ENCODE measurements at regions not wholly inside any gene's neighbourhood (a gene's known extent, or its start where the extent isn't known, plus 50 kb on each side); places are given as distances from the start of the nearest gene placed in this dataset.
"Not testable (repeated sequence)": the region's sequence is repeated elsewhere in the genome, so short reads cannot be mapped to it uniquely, and the experiment has no call there.

DNA sequence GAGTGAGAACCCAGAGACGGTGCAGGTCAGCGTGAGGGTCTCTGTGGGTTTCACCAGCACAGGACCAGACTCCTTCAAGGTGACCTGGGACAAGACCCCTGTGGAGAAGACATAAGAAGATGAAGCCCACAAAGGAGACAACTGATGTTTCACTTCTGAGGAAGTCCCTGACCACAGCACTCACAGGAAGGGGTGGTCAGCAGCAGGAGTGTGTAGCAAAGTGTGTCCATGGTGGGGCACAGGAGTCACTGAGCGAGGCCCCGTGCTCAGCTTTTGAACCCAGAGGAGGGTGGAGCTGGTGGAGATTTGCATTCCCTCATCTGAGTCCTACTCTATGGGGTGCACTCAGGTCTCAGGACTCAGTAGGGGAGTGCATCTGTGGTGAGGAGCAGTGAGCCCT is 775.2 kb downstream of the TMEM121 start:
- DNase-seq, result not testable (repeated sequence)

DNA sequence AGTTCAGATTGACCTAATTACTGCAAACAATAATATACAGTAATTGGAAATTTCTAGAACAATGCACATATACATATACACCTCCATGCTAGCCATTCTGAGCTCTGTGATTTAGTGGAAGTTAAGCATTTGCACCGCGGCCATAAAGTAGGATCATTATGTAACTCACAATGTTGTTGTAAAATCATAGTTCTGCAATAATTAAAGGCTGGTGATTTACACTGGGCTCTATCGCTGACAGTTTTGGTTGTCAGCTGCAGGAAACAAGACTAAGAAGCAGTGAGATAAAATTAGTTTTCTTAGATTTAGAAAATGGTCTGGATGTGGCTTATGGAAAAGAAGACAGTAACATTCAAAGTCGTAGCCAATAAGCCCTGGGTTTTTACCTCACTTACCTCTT is 776.3 kb downstream of the TMEM121 start:
- DNase-seq, result no peak

DNA sequence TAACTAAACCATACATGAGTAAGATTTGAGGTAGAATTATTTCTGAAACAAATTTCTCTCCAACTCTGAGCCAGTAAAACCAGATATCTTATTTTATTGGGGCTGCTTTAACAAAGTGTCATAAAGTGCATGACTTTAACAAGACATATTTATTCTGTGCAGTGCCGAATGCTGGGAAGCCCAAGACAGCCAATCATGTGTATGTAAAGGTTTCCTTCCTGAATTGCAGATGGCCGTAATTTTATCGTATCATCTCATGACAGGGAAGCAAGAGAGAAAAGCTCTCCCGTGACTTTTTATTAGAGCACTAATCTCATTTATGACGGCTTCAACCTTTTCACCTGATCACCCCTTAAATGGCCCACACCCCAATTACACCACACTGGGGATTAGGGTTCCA is 777.9 kb downstream of the TMEM121 start:
- no peak for DNase-seq

DNA sequence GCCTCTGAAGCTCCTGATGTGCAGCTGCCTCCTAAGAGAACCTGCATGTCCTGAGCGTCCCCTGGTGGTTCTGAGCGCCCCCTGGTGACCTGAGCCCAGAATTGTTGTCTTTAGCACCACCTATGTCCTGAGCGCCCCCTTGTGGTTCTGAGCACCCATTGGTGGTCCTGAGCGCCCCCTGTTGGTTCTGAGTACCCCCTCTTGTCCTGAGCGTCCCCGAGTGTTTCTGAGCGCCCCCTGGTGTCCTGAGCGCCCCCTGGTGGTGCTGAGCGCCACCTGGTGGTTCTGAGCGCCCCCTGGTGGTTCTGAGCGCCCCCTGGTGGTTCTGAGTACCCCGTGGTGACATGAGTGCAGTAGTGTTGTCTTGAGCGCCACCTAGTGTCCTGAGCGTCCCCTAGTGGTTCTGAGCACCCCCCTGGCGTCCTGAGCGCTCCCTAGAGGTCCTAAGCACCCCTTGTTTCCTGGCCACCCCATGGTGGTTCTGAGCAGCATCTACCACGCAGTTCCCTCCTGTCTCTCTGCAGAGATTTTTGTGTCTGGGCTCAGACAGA is 782.5 kb downstream of the TMEM121 start:
- DNase-seq, result no peak

DNA sequence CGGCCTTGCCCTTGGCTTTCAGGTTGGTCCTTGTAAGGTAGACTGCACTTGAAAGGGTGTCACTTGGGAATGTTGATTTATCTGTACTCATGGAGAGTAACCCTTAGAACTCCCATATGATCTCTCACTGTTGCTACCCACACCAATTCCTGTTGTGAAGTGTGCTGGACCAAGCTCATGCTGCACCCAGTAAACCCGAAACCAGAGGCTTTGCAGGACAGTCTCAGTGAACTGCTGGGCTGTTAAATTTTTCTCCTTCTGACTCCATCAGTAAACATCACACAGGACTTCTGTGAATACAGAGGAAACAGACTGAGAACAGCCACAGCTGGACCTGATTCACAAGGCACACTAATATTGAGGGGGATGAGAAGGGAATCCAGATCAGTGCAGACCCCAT is 783.0 kb downstream of the TMEM121 start:
- DNase-seq, result no peak

DNA sequence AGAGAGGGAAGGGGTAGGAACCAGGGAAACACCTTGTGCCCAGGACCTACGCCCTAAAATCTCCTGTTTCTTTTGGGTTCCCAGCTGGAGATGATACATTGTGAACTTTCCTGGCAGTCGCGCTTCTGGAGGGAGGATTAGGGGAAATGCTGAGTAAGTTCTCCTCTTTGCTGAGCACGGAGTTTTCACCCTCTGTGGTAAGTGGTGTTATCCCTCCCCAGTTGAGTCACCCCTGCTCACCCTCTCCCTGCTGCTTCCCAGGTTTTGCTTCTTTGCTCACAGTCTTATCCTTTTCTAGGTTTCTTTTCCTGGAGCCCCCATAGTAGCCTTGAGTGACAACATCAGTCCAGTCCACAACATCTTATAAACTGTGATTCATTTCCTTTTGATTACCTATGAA is 789.1 kb downstream of the TMEM121 start:
- no peak for DNase-seq

DNA sequence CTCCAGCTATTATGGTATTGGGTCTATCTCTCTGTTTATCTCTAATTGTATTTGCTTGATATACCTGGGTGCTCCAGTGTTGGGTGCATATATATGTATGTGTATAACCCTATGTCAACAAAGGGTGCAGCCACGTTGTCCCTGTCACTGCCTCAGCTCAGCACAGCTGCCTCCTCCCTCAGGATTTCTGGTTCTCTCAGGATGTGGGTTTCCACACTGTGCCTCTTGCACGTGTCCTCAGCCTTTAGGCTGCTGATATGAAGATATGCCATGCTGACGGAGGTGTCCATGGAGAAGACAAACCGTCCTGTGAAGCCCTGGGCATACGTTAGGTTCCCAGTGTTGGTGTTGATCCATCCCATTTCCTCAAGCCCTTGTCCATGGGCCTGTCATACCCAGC is 791.2 kb downstream of the TMEM121 start:
- no peak for DNase-seq

DNA sequence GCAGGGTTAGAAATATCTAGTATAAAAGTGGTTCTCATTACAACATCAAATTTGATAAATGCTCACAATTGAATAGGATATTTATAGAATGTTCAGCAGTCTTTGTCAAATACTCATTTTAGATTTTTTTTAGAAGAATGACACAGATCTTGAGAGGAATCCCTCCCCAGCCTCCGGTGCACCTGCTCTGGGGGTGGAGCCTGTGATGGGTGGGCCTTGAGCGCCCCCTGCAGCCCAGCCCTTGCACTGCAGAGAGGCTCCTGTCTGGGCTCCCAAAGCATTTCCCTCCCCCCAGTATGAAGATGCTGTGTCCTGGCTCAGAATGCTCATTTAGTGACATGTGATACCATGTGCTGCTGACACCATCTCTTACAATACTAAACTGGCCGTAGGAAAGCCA is 792.3 kb downstream of the TMEM121 start:
- DNase-seq, result no peak

DNA sequence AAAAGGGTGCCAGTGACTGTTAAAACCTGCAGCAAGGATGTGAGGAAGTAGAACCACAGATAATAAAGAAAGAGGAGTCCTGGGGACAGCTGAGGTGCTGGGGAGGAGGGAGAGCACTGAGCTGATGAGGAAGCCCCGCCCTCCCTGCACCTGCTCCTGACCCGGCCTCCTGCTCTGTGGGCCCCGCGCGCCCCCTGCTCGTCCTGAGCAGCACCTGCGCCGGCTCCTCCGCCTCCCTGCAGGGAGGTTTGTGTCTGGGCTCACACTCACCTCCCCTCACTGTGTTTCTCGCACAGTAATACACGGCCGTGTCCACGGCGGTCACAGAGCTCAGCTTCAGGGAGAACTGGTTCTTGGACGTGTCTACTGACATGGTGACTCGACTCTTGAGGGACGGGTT is 797.6 kb downstream of the TMEM121 start:
- DNase-seq, result not testable (repeated sequence)

DNA sequence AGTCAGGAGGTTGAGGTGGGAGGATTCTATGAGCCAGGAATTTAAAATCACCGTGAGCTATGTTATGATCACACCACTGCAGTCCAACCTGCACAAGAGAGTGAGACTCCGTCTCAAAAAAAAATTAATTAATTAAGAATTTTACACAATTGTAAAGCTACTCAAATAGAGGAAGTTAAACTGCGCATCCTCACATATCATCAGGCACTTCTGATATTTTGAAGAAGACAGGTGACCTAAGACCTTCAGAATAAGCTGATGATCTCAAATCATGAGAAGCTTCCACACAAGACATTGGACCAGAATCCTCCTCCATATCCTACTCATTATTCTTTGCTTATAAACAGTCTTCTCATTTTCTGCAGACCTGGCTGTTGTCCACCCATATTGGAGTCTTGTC is 800.9 kb downstream of the TMEM121 start:
- DNase-seq, result no peak

DNA sequence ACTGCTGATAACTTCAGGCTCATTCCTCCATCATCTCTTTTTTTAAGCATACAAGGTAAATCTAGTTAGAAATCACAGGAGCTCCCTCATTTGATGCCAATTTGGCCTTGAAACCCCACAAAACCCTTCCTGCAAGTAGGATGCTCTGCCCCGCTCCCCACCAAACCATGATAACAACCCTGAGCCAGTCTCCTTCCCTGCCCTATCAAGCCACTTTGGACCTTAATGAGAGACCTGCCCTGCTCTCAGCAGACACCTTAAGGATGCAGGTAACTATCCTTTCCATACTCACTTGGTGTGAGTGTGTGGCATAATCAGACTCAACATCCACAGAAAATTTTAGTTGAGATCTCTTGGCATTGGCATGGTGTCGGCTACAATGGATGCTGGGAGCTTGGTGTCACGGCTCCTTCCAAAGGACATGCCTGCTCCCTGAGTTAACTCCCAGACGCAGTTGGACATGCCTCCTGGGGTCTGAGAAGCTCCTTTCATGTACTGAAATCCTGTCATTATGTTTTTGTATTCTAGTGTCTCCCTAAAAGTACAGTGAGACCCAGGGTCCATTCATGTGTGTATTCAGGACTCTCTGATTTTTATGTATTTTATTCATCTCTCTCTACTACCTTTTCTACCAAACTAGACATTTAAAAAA is 801.4 kb downstream of the TMEM121 start:
- not testable (repeated sequence) for DNase-seq

DNA sequence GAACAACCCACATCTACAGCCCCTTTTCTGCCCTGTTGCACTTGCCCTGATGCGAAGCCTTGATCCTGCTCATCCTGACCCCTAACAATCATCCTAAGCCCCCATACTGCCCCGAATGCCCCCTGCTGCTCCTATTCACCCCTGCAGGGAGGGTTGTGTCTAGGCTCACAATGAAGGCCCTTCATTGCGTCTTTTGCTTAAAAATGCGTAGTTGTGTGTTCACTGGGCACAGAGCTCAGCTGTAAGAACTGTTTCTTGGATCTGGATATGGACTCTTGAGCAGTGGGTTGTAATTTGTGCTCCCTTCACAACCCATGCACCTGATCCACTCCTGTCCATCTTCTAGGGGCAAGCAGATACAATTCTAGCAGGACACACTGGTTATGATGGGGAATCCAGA is 802.9 kb downstream of the TMEM121 start:
- not testable (repeated sequence) for DNase-seq

DNA sequence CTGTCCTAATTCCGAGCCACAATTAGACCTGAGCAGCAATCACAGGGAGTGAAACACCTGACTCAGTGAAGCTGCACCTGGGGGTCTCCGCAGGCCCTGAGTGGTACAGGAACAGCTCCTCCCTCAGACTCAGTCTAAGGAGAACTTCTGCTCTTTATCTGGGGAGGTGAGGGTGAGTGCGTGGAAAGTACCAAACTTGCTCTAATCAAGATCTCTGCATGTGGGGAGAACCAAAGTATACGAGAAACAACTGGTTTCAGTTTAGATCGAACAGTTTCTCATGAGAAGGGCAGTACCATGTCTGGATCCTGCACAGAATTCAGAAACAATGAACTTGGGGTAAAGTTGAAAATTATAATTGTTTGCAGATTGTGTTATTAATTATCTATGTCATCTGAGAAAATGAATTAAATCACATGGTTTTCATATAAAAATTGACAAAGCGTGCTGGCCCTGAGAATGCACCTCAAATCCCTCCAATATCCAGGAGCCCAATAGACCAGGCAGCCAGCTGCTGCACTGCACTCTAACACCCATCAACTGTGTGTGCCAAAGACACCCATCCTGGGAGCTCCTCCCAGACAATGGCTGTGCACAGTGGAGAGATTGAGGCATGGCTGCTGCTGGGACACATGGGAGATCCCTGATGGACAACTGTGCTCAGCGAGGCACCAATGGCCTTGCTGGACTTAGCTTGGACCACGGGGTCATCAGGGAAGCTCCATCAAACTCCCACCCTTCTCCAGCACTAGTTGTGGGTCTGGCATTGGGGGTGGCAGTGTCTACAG is 803.8 kb downstream of the TMEM121 start:
- not testable (repeated sequence) for DNase-seq

DNA sequence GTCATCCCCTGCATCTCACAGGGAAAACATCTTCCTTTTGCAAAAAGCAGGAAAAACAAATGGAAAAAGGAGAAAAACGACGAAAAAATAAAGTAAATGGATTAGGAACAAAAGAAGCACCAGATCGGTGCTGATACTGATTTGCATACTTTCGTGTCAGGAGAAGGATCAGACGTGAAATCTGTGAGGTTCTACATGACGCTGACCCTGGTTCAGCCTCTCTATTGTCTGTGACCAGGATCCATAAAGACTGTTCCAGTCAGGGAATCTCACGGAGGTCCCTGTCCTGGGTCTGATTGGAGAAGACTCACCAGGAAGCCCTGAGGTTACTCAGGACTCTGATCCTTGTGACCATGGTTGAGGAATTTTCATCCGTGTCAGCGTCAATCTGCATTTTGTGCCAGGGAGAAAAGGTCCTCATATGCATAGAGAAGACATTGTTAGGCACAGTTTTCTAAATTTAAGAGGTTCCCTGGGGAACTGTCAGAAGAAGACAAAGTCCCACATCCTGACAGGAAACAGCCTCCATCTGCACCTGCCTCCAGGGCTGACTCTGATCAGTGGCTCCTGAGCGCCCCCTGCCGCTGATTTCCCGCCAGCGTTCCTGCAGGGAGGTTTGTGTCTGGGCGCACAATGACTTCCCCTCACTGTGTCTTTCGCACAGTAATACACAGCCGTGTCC is 808.2 kb downstream of the TMEM121 start:
- DNase-seq, result not testable (repeated sequence)

DNA sequence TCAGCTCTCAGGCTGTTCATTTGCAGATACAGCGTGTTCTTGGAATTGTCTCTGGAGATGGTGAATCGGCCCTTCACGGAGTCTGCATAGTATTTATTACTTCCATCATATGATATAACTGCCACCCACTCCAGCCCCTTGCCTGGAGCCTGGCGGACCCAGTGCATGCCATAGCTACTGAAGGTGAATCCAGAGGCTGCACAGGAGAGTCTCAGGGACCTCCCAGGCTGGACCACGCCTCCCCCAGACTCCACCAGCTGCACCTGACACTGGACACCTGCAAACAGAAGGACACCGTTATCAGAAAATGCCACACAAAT is 808.7 kb downstream of the TMEM121 start:
- not testable (repeated sequence) for DNase-seq

DNA sequence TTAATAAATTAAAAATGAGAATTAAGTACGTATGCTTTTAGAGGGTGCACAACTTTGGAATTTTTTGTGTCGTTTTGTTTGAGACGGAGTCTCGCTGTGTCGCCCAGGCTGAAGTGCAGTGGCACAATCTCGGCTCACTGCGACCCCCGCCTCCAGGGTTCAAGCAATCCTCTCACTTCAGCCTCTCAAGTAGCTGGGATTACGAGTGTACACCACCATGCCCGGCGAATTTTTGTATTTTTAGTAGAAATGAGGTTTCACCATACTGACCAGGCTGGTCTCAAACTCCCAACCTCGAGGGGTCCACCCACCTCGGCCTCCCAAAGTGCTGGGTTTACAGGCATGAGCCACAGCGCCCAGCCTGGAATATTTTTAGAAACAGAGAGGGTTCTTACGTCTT is 812.4 kb downstream of the TMEM121 start:
- DNase-seq, result not testable (repeated sequence)

DNA sequence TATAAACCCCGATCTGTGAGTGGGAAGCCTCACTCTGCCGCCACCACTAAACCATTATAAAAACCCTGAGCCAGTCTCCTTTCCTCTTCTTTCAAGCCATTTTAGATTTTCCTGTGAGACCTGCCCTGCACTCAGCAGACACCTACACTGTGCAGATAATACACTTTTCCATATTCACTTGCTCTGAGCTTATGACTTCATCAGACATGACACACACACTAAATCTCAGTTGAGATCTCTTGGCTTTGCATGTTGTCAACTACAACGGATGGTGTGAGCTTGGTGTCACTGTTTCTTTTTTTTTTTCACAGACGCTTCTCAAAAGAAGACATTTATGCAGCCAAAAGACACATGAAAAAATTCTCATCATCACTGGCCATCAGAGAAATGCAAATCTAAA is 814.3 kb downstream of the TMEM121 start:
- not testable (repeated sequence) for DNase-seq

DNA sequence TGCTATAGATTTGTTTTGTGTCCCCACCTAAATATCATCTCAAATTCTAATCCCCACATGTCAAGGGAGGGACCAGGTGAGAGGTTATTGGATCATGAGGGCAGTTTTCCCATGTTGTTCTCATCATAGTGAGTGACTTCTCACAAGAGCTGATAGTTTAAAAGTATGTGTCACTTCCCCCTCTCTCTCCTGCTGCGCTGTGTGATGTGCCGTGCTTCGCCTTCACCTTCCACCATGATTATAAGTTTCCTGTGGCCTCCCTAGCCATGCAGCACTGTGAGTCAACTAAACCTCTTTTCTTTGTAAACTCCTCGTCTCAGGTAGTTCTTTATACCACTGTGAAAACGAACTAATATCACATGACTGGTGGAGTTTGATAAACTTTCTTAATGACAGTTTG is 814.8 kb downstream of the TMEM121 start:
- DNase-seq, result not testable (repeated sequence)

DNA sequence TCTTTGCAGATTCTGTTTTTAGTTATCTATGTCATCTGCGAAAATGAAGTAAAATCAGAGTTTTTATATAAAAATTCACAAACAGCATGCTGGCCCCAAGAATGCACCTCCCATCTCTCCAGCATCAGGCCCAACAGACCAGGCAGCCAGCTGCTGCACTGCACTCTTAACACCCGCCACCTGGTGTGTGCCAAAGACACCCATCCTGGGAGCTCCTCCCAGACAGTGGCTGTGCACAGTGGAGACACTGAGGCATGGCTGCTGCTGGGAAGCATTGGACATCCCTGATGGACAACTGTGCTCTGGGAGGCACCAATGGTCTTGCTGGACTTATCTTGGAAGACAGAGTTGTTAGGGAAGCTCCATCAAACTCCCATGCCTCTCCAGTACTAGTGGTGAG is 817.2 kb downstream of the TMEM121 start:
- no peak for DNase-seq

DNA sequence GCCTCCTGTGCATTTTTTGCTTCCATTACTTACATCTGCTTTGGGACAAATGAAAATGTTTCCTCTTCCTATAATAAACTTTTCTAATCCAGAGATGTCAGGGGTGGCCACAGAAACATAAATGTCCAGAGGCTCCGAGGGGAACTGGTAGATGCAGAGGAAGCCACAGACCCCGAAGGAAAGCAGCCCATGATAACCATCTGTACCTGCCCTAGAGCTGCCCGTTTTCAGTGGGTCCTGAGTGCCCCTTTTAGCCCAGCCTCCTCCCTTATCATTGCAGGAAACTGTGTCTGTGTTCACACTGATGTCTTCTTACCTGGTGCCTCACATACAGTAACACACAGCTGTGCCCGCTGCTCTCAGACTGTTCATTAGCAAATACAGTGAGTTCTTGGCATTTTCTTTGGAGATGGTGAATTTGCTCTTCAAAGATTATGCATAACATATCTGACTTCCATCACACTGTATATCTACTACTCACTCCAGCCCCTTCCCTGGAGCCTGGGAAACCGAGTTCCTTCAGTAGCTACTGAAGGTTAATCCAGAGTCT is 817.8 kb downstream of the TMEM121 start:
- not testable (repeated sequence) for DNase-seq

DNA sequence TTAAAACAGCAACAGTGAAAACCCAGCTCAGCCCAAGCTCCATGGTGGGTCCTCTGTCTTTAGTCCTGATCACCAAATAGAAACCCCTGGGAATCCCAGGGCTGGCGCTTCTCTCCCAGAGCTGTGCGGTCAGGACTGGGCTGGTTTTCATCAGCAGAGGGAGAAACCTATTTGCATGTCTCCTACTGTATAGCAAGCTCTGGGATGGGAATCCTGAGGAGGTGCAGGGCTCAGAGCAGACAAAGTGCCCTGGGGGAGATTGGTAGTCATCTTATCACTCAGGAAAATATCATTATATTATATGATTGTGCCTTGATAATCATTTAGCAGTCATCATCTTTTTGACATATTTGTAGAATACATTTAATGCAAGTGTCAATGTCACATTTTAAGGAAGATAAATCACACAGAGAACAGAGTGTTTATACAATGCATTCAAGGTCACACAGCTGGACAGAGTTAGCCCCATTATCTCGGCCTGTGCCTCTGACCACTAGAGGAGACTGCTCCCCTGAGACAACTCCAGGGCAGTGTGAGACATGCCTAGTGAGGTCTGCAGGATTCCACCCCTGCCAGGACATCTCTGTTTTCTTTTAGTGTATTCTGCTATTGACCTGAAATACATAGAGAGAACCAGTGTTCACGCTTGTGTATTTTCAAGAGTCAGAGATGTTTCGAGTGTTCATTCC is 818.6 kb downstream of the TMEM121 start:
- DNase-seq, result not testable (repeated sequence)

DNA sequence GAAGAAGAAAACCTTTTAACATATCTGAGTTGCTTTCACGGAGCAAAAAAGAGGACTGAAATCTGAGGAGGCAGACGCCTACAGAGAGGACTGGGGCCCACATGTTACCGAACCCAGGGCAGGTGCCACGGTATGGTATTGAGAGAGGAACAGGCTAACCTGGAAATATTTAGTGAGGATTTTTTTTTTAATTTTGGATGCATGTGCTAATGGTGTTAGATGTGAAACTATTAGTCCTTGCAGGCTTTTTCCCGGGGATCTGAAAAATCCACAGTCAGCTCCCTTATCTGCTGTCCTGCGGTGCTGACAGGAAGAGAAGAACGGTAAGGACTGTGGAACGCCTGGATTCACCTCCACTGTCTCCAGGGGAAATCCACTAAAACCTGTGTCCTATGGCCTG is 819.7 kb downstream of the TMEM121 start:
- DNase-seq, result no peak

Measured in left hindlimb (tissue), 1 donor.